KOPT-K1 (cell line): ENCODE measurements at regions not wholly inside any gene's neighbourhood (a gene's known extent, or its start where the extent isn't known, plus 50 kb on each side); places are given as distances from the start of the nearest gene placed in this dataset.
"Not testable (repeated sequence)": the region's sequence is repeated elsewhere in the genome, so short reads cannot be mapped to it uniquely, and the experiment has no call there.

Source experiments
- H3K27ac ChIP-seq: fragments of 200-600 bp; sonication (generic); 2 replicates; pipeline ENCODE4 v1.5.1; 2016; ENCODE audit warnings: antibody characterized with exemption, mild to moderate bottlenecking, low read depth, low read length; ENCODE audit not compliant: poor library complexity, severe bottlenecking
- H3K36me3 ChIP-seq: fragments of 200-600 bp; sonication (generic); 2 replicates; pipeline ENCODE4 v1.5.1; 2017; ENCODE audit warnings: antibody characterized with exemption, mild to moderate bottlenecking, low read length, moderate library complexity; ENCODE audit not compliant: insufficient read depth
- H3K9me3 ChIP-seq: fragments of 200-600 bp; sonication (generic); 2 replicates; pipeline ENCODE4 v1.5.1; 2017; ENCODE audit warnings: antibody characterized with exemption, low read length, mild to moderate bottlenecking; ENCODE audit not compliant: insufficient read depth, poor library complexity, severe bottlenecking

GRCh38 chr2:8495189-8495989 is 186.5 kb upstream of the ID2 start:
- Histone ChIP-seq H3K27ac (no peak overlapping the region), H3K9me3 (no peaks in the 10 kb centered on the region), H3K36me3 (no peaks in the 10 kb centered on the region)

- Histone ChIP-seq H3K36me3 (no peaks in the 10 kb centered on the region), H3K27ac (no peak overlapping the region), H3K9me3 (no peaks in the 10 kb centered on the region)
Observed at GRCh38 chr2:8496079-8496478, 185.8 kb upstream of the ID2 start.

GRCh38 chr2:8496617-8497016 is 185.2 kb upstream of the ID2 start:
- Histone ChIP-seq H3K9me3 (no peaks in the 10 kb centered on the region), H3K36me3 (no peaks in the 10 kb centered on the region), H3K27ac (no peak overlapping the region)

GRCh38 chr2:8498994-8499393 is 182.9 kb upstream of the ID2 start:
- H3K36me3 ChIP-seq, result no peaks in the 10 kb centered on the region
- H3K27ac ChIP-seq, result no peak overlapping the region
- no peaks in the 10 kb centered on the region for H3K9me3 ChIP-seq

- no peak overlapping the region for H3K27ac ChIP-seq
- H3K36me3 ChIP-seq, result no peaks in the 10 kb centered on the region
Observed at GRCh38 chr2:8500124-8501054, 181.5 kb upstream of the ID2 start.

GRCh38 chr2:8501061-8501720 is 180.7 kb upstream of the ID2 start:
- no peaks in the 10 kb centered on the region for H3K9me3 ChIP-seq
- no peaks in the 10 kb centered on the region for H3K36me3 ChIP-seq
- no peak overlapping the region for H3K27ac ChIP-seq

More at GRCh38 chr2:8500124-8501054, 181.5 kb upstream of the ID2 start:
- H3K9me3 ChIP-seq, result no peaks in the 10 kb centered on the region

- H3K27ac ChIP-seq, result no peak overlapping the region
Observed at GRCh38 chr2:8502316-8502715, 179.5 kb upstream of the ID2 start.

GRCh38 chr2:8505311-8505920 is 176.4 kb upstream of the ID2 start:
- H3K27ac ChIP-seq, result no peak overlapping the region
- no peaks in the 10 kb centered on the region for H3K36me3 ChIP-seq
- H3K9me3 ChIP-seq, result peaks cover 24% of the 10 kb centered on the region

More at GRCh38 chr2:8502316-8502715, 179.5 kb upstream of the ID2 start:
- H3K36me3 ChIP-seq, result no peaks in the 10 kb centered on the region
- no peaks in the 10 kb centered on the region for H3K9me3 ChIP-seq

- H3K27ac ChIP-seq, result no peak overlapping the region
- peaks cover 27% of the 10 kb centered on the region for H3K9me3 ChIP-seq
- H3K36me3 ChIP-seq, result no peaks in the 10 kb centered on the region
Observed at GRCh38 chr2:8506746-8507145, 175.1 kb upstream of the ID2 start.

- H3K9me3 ChIP-seq, result peaks cover 37% of the 10 kb centered on the region
- H3K36me3 ChIP-seq, result no peaks in the 10 kb centered on the region
- H3K27ac ChIP-seq, result no peak overlapping the region
Observed at GRCh38 chr2:8508766-8509165, 173.1 kb upstream of the ID2 start.

GRCh38 chr2:8509621-8510020 is 172.2 kb upstream of the ID2 start:
- no peak overlapping the region for H3K27ac ChIP-seq
- peaks cover 44% of the 10 kb centered on the region for H3K9me3 ChIP-seq
- no peaks in the 10 kb centered on the region for H3K36me3 ChIP-seq

- H3K36me3 ChIP-seq, H3K27ac ChIP-seq: not testable (repeated sequence)
- peaks cover 44% of the 10 kb centered on the region for H3K9me3 ChIP-seq
Observed at GRCh38 chr2:8510055-8510454, 171.8 kb upstream of the ID2 start.

GRCh38 chr2:8510519-8510918 is 171.3 kb upstream of the ID2 start:
- no peak overlapping the region for H3K27ac ChIP-seq
- peaks cover 44% of the 10 kb centered on the region for H3K9me3 ChIP-seq
- no peaks in the 10 kb centered on the region for H3K36me3 ChIP-seq

- Histone ChIP-seq H3K27ac (no peak overlapping the region), H3K36me3 (no peaks in the 10 kb centered on the region), H3K9me3 (peaks cover 44% of the 10 kb centered on the region)
Observed at GRCh38 chr2:8511868-8512612, 169.8 kb upstream of the ID2 start.
